ENCODE measurements at regions not wholly inside any gene's neighbourhood (a gene's known extent, or its start where the extent isn't known, plus 50 kb on each side); places are given as distances from the start of the nearest gene placed in this dataset.

GRCh38 chr1:193674292-193674944 is 488.0 kb upstream of the B3GALT2 start:
- in situ Hi-C loops (cut with HindIII; ENCODE audit: low pct_ligation_motif_present, low pct_unique_long_range_greater_than_20kb, low sequenced_read_pairs) = no loop called here
- no peak for DNase-seq

GRCh38 chr1:193666485-193667083 is 480.2 kb upstream of the B3GALT2 start:
- no peak for DNase-seq

DNA sequence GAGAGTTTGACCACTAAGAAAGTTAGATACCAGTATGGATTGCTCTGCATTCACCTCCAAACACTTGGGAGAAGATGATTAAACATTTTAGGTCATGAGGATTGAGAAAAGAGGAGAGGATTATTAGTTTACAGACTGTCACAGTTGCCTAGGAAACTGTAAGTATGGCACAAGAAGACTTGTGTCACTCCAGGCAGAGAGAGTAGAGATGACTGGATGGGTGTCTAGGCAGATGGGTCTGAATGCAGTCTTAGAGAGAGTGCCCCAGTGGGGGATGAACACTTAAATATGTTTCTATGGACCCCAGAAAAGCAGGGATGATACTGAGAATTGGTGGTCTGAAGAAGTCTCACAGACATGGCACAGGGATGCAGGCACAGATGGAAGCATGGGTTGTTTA is 477.6 kb upstream of the B3GALT2 start:
- no peak for DNase-seq
- in situ Hi-C loops (cut with HindIII; ENCODE audit: low pct_ligation_motif_present, low pct_unique_long_range_greater_than_20kb, low sequenced_read_pairs) = no loop called here

More at GRCh38 chr1:193666485-193667083, 480.2 kb upstream of the B3GALT2 start:
- in situ Hi-C loops (cut with HindIII; ENCODE audit: low pct_ligation_motif_present, low pct_unique_long_range_greater_than_20kb, low sequenced_read_pairs) = no loop called here

GRCh38 chr1:193662030-193662429 is 475.6 kb upstream of the B3GALT2 start:
- DNase-seq = no peak
- in situ Hi-C loops (cut with HindIII; ENCODE audit: low pct_ligation_motif_present, low pct_unique_long_range_greater_than_20kb, low sequenced_read_pairs) = no loop called here

DNA sequence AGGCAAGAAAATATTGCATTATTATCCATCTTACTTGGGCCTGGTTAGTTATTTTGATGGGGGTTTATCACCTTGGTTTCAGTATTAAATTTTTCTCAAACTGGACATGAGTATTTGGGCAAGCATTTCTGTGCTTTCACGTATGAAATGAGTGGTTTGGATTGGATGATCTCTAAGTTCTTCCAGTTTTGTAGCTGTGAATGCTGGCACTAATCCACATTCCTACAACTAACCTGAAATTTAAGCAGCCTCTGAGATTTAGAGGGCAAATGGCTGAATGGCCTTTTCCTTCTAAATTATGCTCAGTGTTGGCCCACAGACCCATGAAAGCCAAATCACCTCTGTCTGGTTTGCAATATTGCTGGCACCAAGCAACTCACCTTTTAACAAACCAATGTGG is 475.0 kb upstream of the B3GALT2 start:
- DNase-seq = no peak
- in situ Hi-C loops (cut with HindIII; ENCODE audit: low pct_ligation_motif_present, low pct_unique_long_range_greater_than_20kb, low sequenced_read_pairs) = no loop called here

GRCh38 chr1:193660428-193660827 is 474.0 kb upstream of the B3GALT2 start:
- DNase-seq = no peak
- in situ Hi-C loops (cut with HindIII; ENCODE audit: low pct_ligation_motif_present, low pct_unique_long_range_greater_than_20kb, low sequenced_read_pairs) = no loop called here

GRCh38 chr1:193658691-193659090 is 472.3 kb upstream of the B3GALT2 start:
- in situ Hi-C loops (cut with HindIII; ENCODE audit: low pct_ligation_motif_present, low pct_unique_long_range_greater_than_20kb, low sequenced_read_pairs) = no loop called here
- DNase-seq = no peak

- in situ Hi-C loops (cut with HindIII; ENCODE audit: low pct_ligation_motif_present, low pct_unique_long_range_greater_than_20kb, low sequenced_read_pairs) = no loop called here
Measured at GRCh38 chr1:193658081-193658480, 471.7 kb upstream of the B3GALT2 start.

DNA sequence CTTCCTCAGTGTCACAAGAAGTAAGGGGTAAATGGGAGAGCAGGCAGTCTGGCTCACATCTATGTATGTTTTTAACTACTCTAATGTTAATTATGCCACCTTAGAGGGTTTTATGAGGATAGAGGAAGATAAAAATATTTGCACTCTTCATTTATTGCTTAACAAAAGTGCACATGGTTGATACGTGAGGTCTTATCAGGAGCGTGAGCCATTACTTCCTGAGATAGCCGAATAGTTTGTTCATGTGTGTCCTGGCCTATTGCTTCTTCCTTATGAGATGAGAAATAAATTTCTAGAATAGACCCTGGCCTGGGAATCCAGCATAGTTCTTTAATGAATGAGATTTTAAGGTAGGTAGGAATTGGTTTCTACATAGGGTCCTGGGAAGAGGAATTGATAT is 471.1 kb upstream of the B3GALT2 start:
- in situ Hi-C loops (cut with HindIII; ENCODE audit: low pct_ligation_motif_present, low pct_unique_long_range_greater_than_20kb, low sequenced_read_pairs) = no loop called here
- no peak for DNase-seq

More at GRCh38 chr1:193658081-193658480, 471.7 kb upstream of the B3GALT2 start:
- DNase-seq = no peak

GRCh38 chr1:193656841-193657240 is 470.4 kb upstream of the B3GALT2 start:
- DNase-seq = no peak

GRCh38 chr1:193654951-193655735 is 468.7 kb upstream of the B3GALT2 start:
- DNase-seq = no peak
- in situ Hi-C loops (cut with HindIII; ENCODE audit: low pct_ligation_motif_present, low pct_unique_long_range_greater_than_20kb, low sequenced_read_pairs) = no loop called here

More at GRCh38 chr1:193656841-193657240, 470.4 kb upstream of the B3GALT2 start:
- in situ Hi-C loops (cut with HindIII; ENCODE audit: low pct_ligation_motif_present, low pct_unique_long_range_greater_than_20kb, low sequenced_read_pairs) = no loop called here

DNA sequence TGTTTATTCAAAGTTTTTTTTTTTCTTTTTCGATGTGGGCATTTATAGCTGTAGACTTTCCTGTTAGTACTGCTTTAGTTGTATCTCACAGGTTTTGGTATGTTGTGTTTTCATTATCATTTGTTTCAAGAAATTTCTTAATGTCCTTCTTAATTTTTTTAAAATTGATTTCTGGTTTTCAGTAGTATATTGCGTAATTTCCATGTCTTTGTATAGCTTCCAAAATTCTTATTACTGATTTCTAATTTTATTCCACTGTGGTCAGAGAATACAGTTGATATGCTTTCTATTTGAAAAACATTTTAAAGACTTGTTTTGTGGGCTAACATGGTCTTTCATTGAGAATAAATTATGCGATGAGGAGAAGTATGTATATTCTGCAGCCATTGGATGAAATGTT is 463.2 kb upstream of the B3GALT2 start:
- no peak for DNase-seq
- in situ Hi-C loops (cut with HindIII; ENCODE audit: low pct_ligation_motif_present, low pct_unique_long_range_greater_than_20kb, low sequenced_read_pairs) = no loop called here

DNA sequence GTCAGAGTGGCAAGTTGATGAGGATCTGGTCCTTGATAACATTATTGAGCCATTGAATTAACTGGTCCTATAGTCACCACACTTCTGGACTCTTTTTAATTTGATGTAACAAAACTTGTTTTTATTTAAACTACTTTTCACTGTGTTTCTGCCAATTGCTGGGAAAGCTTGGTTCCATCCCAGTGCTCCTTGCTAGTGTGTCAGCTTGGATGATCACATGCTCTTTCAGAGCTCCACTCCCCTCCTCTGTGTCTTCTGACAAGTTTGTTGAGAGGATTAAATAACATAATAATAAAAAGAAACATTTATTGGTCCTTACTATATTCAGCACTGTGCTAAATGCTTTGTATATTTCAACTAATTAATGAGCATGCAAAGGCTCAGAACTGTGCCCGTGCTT is 448.5 kb upstream of the B3GALT2 start:
- no peak for DNase-seq
- in situ Hi-C loops (cut with HindIII; ENCODE audit: low pct_ligation_motif_present, low pct_unique_long_range_greater_than_20kb, low sequenced_read_pairs) = no loop called here

DNA sequence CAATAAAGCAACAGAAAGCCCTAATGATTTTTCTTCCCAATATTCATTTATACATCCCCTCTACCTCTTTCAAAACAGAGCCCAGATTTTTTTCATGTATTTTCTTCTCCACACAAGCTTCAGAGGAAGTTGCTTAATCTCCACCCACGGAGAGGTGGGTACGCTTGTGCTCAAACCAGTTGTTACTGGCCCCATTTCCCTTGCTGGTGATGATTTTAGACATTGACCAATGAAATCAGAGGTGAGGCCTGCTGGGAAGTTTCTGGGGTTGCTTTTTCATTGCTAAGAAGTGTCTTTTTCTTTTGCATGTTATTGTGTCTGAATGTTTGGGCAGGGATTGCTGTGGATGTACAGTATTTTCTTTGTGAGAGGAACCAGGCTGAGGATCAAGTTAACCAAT is 448.1 kb upstream of the B3GALT2 start:
- no peak for DNase-seq
- in situ Hi-C loops (cut with HindIII; ENCODE audit: low pct_ligation_motif_present, low pct_unique_long_range_greater_than_20kb, low sequenced_read_pairs) = no loop called here

DNA sequence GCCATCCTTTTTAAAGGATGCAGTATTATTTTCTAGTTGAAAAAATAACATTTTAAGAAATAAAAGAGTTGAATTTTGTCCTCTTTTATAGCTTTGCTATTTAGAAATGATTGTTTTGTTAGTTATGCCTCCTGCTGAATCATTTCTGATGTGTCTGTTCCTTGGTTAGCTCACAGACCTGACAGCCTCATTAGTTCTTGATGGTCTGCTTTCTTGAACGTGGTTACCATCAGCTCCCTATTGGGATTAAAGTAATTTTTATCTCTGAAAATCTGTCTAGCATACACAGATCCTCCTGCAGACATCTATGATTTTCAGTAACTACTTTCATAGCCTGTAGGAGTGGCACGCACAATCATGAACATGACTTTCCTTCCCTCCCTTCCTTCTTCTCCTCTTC is 447.6 kb upstream of the B3GALT2 start:
- in situ Hi-C loops (cut with HindIII; ENCODE audit: low pct_ligation_motif_present, low pct_unique_long_range_greater_than_20kb, low sequenced_read_pairs) = no loop called here
- DNase-seq = no peak

DNA sequence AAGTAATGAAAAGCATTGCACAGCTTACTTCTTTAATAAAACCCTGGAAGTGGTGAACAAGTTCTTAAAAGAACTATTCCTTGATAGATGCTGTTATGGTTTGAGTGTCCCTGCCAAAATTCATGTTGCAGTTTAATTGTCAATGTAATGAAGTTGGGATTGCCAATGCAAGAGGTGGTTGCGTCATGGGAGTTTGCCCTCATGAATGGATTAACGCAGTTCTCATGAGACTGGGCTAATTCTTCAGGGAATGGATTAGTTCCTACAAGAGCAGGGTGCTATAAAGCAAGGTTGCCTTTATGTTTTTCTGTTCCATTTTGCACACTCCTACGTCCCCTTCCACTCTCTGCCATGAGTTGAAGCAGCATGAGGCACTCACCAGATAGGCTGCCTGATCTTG is 446.7 kb upstream of the B3GALT2 start:
- in situ Hi-C loops (cut with HindIII; ENCODE audit: low pct_ligation_motif_present, low pct_unique_long_range_greater_than_20kb, low sequenced_read_pairs) = no loop called here
- DNase-seq = no peak

DNA sequence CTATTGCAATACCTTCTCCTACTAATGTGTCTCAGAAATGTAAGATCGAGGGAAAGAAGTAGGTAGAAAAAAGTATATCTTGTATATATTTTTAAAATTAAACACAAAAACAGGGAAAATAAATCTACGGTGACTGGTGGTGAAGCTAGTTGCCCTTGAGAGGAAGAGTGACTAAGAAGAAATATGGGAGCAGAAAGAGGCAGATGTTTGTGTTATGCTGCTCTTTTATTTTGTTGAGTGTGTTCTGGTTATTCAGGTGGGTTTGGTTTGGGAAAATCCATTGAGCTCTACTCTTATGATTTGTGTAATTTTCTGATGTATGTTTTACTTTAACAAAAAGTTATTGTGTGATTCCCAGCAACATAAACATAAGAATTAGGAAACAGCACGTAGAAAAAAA is 444.9 kb upstream of the B3GALT2 start:
- DNase-seq = no peak
- in situ Hi-C loops (cut with HindIII; ENCODE audit: low pct_ligation_motif_present, low pct_unique_long_range_greater_than_20kb, low sequenced_read_pairs) = no loop called here

GRCh38 chr1:193629875-193630274 is 443.5 kb upstream of the B3GALT2 start:
- in situ Hi-C loops (cut with HindIII; ENCODE audit: low pct_ligation_motif_present, low pct_unique_long_range_greater_than_20kb, low sequenced_read_pairs) = no loop called here
- no peak for DNase-seq

DNA sequence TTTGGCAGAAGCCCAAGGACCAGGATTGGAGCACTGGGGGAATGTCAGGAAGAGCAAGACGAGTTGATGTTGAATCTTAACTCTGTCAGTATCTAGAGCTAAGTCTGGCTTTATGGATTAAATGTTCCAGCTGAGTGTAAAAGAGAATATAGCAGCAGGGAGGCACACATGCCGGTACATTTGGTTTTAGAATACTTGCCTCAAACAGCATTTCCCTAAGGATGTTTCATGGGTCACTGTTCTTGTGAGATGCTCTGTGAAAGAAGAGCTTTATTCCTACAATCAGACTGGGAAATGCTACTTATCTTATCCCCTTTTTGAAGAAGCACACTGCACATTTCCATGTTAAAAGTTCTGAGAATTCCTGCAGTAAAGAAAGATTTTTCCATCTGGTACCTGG is 440.3 kb upstream of the B3GALT2 start:
- in situ Hi-C loops (cut with HindIII; ENCODE audit: low pct_ligation_motif_present, low pct_unique_long_range_greater_than_20kb, low sequenced_read_pairs) = no loop called here
- no peak for DNase-seq

- DNase-seq = no peak
- in situ Hi-C loops (cut with HindIII; ENCODE audit: low pct_ligation_motif_present, low pct_unique_long_range_greater_than_20kb, low sequenced_read_pairs) = no loop called here
Measured at GRCh38 chr1:193625255-193625654, 438.8 kb upstream of the B3GALT2 start.
